Activated CD8-positive, alpha-beta memory T cell treated with anti-CD3 and anti-CD28 coated beads for 48 hours (primary cell): ENCODE measurements at regions not wholly inside any gene's neighbourhood (a gene's known extent, or its start where the extent isn't known, plus 50 kb on each side); places are given as distances from the start of the nearest gene placed in this dataset.

Experiments
- DNase-seq, 3 experiments: peaks; one replicate each; pipeline ENCODE4 v3.0.0-alpha.2; 2020; ENCODE audit warnings: low read depth in 2 of 3, low spot score in 2 of 3

DNA sequence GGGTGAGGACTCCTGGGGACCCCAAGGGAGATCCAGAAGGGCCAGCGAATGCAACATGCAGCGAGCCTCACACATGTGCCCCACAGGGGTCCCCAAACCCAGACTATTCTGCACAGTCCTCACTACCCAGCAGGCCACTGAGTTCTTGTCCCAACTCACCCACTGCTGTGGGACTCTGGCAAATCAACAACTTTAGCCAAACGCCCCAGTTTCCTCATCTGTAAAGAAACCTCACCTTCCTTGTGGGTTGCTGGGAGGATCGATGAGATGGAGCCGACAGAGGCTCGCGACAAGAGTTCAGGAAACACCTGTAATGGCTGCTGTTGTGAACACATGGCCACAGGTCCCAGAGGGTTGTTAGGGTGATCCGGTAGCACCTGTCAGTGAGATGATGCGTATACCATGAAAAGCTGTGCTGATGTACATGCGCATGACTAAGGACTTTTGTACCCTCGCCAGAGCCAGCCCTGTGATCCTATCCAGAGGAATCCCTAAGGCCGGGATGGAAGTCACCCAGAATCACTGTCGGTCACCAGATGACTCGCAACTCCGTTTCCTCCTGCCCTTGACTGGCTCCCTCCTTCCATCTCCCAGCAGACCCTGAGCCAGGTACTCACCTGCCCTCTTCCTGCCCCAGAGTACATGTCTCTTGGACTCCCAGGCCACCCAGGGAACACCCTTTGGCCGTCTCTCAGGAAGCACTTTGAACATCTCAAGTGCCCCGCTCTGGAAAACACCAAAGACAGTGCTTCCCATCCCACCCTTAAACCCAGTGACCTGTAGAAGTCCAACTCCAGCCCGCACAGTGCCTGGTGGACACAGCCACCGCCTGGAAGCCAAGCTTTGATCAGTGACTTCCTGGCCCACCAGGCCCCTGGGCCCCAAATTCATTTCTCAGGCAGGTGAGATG lies 103.3 kb upstream of the ID2 start:
- DNase-seq = no peak

DNA sequence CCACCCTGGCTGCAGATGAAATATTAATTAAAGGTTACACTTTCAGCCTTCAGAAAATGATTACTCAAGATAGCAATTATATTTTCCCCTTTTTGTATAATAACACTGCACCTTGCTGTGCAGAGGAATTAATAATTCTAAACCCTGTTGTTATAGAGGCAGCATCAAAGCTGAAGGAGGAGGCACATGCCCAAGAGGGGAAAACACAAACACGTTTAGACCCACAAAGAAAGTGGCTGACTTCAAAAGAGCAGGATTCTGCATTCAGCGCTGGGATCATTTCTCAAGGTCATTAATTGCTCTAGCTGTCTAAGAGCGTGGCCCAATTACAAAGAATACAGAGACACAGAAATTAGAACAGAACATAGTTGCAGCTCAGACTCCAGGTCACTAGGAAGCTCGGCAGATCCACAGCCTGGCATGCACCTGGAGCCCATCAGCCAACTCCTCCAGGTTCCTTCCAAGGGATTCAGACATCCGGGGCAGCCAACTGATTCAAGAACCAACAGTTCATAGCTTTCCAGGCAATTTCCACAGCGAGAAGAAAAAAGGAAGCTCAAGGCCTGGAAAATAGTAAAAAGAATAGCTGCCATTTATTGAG lies 102.3 kb upstream of the ID2 start:
- no peak for DNase-seq

DNA sequence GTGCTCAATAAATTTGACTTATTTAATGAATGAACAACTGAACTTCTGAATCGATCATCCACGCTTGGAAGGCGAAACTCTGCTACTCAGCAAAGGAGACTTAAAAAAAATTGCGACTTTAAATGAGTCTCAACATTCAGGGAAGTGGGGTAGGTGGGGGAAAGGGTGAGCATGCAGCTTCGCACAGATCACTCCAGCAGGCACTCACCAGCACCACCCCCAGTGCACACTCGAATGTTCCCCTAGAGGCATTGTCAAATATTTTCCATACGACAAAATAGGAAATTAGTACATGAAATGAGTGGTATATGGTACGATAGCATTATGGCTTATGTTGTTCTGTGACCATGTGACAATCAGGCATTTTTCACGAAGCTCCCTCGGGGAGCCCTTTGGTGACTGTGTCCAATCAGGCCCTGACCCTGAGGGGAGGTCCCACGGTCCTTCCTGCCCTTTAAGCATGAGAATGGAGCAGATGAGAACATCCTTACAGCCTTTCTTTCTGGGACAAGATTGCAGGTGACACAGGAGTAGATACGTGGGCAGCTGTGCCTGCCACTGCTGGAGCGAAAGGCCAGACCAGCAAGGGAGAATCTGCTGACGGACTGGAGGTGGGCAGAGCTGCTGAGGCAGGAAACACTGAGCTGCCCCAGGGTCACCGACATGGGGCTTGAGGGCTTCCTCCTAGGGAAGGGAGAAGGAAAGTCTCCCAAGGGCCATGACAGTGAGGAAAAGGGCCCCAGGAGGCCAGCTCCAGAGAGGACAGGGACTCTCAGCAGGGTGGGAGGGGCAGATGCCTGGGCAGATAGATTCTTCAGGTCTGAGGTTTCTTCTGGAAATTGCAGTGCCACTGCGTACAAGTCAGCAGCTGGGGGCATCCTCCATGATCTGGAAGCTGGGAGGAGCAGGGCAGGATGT lies 101.3 kb upstream of the ID2 start:
- DNase-seq = no peak

DNA sequence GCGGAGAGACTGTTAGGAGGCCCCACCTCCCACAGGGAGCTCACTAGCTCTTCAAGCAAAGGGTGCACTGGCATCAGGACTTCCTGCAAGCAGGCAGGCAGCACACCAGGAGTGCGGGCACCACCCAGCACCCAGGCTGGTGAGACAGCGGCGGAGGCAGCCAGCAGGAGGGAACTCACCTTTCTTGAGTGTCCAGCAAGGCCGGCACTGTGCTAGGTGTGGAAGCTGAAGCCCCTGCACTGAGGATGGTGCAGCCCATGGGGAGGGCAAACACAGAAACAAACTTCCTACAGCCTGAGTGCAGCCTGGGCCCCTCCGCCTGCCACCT lies 100.7 kb upstream of the ID2 start:
- DNase-seq = no peak

DNA sequence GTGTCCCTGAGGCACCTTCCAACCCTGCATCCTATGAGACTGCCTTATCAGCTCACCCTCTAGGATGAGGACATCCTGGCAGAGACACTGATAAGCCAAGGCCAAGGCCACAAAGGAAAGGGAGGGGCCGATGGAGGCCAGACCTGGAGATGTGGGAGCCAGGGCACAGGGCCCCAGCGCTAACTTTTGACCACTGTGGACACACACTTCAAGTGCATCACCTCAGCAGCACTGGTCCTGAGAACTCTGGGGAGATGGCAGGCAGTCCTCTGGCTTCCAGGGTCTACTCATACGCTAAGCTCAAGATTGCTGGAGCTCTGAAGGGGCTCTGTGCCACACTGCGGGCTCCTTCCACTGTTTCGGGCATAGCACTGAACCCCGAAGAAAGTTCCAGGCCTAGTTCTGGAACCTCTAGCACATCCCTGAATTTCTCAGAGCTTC lies 100.2 kb upstream of the ID2 start:
- no peak for DNase-seq

DNA sequence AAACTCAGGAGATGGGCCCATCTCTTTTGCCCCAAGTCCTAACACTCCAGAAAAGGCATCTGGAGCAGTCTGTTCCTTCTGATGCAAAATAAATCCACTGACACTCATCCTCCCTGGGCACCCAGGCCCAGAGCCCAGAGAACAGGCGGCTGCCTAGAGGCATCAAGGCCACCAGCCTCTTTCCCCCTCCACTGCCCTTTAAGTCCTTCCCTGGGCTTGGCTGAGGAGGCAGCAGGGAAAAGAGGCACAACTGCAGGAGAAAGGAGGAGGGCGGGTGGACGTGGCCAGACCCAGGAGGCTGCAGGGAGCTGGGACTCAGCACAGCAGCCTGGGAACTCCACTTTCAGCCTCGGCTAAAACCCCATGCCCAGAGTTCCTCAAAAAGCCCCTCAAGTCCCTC lies 99.7 kb upstream of the ID2 start:
- DNase-seq = no peak

DNA sequence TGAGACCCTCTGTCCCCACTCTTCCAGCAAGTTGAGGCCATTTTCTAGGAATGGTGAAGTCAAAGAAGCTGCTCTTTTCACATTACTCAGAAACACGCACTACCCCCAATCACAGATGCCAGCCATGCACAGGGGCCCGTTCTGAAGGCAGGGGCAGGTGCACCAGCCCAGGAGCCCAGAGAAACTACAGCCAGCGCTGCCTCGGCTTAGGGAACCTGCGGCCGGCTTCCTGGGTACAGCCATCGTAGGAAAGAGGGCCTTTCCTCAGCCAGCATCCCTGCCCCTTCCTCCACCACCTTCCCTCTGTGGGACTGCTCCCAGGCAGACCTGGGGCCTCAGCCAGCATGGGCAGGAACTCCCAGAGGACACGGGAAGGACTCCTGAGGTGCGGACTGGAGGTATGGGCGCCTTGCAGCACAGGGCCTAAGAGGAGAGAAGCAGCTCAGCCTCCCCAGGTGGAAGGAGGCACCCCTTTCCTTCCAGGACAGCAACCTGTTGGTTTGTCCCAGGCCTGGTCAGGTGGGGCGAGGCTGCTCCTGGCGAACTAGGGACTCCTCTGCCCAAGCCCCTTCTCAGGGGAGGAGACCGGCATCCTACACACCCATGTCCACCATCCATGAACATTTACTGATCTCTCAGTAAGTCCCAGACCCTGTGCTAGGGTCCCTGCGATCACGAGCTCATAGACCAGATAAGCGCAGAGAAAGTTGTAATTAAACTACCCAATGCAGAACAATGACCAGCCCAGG lies 99.0 kb upstream of the ID2 start:
- DNase-seq = no peak

DNA sequence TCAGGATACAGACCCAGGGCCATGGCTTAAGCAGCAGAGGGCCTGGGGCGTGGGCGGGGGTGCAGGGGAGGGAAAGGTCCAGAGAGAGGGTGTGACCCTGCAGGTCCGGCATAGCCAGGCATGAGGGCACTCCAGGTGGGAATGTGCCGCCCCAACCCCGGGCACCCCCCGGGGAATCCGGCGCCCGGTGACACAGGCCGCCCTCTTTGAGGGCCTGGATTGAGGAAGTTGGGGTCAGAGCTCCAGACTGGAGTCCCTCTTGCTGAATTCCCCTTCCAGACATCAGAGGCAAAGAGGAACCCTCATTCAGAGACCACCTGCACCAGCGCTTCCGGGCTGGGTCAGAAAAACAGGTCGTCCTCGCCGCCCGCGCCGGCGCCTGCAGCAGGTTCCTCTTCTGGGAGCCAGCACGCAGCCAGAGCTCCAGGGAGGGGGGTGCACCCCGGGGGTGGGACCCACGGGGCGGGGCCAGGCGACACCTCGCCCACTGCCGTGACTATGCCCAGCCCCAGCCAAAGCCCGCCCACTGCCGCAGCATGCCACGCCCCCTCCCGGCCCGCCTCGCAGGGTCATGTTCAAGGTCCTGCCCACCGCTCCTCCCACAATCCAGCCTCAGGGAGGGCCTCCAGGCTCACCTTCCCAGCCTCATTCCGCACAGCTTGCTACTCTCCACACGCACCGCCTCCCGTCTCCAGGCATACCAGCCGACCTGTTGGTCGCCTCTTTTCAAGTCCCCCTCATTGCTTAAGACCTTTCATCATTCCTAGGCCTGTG lies 98.3 kb upstream of the ID2 start:
- peak; percentile 73 to 84 (median 82) for DNase-seq

DNA sequence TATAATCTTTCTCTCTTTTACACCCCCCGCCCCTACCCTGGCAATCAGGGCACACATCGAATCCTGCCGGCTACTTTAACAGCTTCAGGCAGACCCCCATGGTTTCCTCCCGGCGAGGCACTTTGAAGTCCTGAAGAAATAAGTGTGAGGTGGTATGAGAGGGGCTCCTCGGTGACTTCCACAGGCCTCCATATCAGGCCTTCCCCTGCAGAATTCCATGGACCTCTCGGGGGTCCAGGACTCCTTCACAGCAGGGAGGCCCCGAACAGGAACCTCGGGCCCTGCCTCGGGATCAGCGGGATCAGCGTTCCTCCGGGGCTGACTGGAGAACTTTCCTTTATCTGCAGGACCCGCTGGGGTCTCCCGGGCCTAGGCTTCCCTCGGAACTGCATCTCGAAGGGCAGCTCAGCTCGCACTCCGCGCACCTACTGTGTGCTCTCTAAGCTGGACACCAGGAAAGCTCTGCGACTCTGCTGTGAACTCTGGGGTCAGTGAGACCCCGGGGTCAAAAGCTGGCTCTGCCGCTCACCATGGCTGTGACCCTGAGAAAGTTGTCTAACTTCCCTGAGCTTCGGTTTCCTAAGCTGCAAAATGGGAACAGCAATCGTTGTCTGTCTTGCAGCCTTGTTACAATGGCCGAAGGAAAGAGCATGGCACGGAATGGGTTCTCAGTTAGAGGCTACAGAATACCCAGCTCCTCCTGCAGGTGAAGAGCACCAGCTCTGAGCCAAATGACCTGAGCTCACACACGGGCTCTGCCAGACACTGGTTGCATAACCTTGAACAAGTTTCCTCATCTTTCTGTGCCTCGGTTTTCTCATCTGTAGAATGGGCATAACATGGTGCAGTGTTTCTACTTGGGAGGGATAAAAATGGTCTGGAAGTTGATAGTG lies 97.4 kb upstream of the ID2 start:
- DNase-seq = no peak

DNA sequence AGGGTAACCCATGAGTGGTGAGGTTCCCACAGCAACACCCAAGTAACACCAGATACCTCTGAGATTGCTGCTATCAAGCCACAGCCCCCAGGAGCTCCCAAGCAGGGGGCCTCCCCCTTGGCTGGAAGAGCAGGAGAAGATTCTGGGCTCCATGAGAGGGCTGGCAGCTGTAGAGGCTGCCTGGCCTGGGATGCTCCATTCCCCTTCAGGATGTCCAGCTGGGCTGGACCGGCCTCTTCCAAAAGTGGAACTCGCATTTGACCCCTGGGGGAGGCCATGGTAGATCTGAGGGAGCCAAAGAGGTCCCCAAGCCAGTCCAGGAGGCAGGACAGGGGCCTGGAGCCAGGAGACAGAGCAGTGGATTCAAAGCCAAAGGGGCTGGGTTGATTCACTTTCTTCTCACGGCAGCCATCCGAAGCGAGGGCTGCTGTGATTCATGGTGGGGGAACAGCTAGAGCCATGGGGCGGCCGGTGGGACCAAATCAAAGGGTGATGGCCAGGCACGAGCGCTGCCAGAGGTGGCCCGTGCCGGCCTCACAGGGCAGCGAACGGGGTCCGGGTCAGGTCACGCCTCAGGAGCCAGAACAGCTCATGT lies 95.3 kb upstream of the ID2 start:
- DNase-seq = no peak

DNA sequence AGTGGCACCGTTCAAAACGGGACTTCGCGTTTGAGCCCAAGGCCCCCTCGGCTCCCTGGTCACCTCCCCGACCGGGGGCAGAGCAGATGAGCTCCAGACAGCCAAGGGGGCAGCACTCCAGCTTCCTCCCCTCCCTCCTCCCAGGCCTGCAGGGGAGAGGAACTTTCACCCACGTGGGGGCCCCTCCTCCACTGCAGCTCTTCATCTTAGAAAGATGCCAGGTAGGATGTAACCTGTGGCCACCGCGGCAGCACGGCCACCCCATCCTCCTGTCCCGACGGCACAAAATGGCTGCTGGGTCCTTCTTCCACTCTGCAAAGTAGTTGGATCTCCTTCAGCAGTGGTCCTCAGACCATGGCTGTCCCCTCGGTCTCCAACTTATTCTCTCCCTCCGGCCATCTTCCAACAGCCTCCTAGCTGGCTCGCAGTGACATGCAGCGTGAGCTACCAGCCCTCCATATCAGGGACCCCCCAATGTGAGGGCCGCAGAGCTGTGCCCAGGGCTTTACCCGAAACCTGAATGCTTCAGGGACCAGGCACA lies 94.5 kb upstream of the ID2 start:
- DNase-seq = no peak

DNA sequence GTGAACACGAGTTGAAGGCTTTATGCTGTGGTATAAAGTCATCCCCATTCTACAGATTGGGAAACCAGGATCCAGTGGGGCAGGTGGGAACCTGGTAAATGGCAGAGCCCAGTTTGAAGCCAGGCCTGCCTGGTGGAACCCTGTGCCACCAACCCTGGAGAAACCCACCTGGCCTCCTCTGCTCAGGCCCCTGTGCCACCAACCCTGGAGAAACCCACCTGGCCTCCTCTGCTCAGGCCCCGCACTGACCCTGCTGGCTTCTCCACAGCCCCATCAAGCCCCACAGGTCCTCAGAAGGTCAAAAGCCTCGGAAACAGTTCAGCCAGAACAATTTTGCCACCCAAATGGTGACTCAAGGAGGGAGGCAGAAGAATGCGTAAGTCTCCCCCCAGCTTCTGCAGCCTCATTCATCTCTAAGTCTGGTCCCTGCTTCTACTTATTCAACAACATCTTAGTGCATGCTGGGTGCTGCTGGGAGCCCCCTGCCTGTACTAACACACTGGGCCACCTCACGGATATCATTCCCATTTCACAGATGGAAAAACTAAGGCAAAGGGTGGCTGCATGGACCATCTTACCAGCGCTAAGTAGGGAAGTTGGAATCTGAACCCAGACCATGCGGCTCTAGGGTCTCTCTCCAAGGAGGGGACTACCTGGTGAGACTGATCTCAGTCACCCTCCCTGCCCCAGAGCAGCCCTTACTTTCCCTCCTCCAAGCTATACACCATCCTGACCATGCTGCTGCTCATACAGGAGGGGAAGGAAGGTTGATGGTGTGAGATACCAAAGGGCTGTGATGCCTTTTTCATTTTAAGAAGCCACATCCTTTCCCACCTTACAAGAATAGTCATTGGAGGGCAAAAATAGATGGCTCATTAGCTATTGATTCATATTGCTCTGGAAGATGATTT lies 93.7 kb upstream of the ID2 start:
- no peak for DNase-seq

DNA sequence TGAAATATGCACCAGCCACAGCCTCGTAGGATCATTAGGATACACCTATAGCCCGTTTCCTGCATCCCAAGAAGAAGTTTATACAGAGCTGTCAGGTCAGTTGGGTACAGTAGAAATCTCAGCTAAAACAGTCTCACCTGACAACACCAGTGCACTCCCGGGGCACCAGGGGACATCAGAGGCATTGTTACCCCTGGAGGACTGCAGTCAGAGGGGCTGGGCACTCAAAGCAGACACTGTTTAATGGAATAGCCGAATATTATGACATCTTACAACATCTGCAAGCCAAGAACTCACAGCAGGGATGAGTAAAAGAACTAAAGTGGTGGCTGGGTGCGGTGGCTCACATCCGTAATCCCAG lies 93.0 kb upstream of the ID2 start:
- no peak for DNase-seq

DNA sequence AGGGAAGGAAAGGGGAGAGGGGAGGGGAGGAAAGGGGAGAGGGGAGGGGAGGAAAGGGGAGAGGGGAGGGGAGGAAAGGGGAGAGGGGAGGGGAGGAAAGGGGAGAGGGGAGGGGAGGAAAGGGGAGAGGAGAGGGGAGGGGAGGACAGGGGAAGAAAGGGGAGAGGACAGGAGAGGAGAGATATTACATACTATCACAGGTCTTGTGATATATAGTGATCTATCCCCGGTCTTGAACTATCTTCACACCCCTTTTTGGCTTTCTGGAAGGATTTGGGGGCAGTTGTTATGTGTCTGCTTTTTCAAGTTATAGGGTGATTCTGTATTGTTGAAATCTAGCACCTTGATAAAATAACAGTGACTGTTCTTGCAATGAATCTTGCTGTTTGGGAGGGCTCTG lies 92.1 kb upstream of the ID2 start:
- DNase-seq = no peak

DNA sequence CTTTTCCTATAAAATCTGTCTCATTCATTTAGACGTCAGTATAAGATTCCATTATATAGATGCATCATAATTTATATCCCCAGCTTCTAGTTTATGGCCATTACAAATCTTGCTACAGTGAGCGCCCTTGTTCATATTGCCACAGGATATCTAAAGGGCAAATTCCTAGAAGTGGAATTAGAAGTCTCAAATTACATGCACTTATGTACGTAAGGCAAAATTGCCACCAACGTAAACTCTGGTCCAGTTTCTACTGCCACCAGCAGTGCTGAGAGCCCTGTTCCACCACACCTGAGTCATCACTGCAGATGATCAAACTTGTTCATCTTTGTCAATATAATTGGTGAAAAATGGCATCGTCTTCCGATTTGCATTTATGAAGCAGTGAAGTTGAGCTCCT lies 90.9 kb upstream of the ID2 start:
- no peak for DNase-seq

DNA sequence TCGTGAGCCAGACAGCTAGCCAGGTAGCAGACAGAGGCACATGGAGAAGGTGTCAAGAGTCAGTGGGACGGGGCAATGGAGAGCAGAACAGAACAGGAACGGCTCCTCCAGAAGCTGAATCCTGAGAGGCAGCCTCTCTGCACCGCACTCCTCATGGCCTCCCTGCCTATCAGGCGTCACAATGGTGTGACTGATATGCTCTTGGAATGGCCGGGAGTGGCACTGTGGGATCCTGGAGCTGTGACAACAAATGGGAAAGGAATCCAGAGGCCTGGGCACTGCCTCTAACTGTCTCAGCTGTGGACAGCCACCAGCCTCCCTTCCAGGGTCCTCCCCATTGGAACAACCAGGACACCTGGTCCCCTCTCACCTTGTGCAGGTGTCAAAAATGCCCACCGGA lies 89.1 kb upstream of the ID2 start:
- no peak for DNase-seq

DNA sequence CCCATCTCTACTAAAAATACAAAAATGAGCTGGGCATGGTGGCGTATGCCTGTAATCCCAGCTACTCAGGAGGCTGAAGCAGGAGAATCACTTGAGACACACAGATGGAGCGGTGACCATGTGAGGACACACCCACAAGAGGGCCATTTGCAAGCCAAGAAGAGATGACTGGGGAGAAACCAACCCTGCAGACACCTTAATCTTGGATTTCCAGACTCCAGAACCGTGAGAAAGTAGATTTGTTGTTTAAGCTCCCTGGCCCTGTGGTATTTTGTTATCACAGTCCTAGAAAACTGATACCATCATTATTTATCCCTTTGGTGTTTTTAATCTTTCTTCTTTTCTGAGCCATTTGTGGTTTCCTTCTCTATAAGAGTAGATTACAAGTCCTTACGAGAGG lies 88.6 kb upstream of the ID2 start:
- no peak for DNase-seq
